ENCODE measurements at regions not wholly inside any gene's neighbourhood (a gene's known extent, or its start where the extent isn't known, plus 50 kb on each side); places are given as distances from the start of the nearest gene placed in this dataset.

- TF ChIP-seq POLR2A (IDR thresholded peaks at IDR 0.05; ENCODE audit: low read depth, low read length), result no peak
- TF ChIP-seq POLR2AphosphoS5 (IDR thresholded peaks at IDR 0.05; ENCODE audit: low read depth, low read length), result no peak
These were observed 263.6 kb upstream of the RASA1 start for GRCh38 chr5:87004101-87004500.
